ENCODE measurements at regions not wholly inside any gene's neighbourhood (a gene's known extent, or its start where the extent isn't known, plus 50 kb on each side); places are given as distances from the start of the nearest gene placed in this dataset.

GRCh38 chr12:65522956-65523860 is 244.7 kb downstream of the MSRB3 start:
- no peaks in the 10 kb centered on the region for H4K20me1 ChIP-seq (ENCODE audit: insufficient read depth)
- no peaks in the 10 kb centered on the region for H3K9me2 ChIP-seq (ENCODE audit: insufficient read depth)
- no peaks in the 10 kb centered on the region for H3K36me3 ChIP-seq (ENCODE audit: low read depth)
- BruUV-seq (replicated peaks): no TSS peak
- ChIA-PET POLR2A (ENCODE audit: unreplicated experiment) (interaction anchor here (0.6 kb wide), 1 partner anchor 41 kb away, joined by 4 read pairs; no protein-coding TSS in a partner anchor), CTCF (no interaction called here)
- no peaks in the 10 kb centered on the region for H3K79me2 ChIP-seq (ENCODE audit: low read depth)
- H2AFZ ChIP-seq: no peak overlapping the region
- H3K9me3 ChIP-seq (ENCODE audit: insufficient read depth, low read depth): no peaks in the 10 kb centered on the region; the same call in 1 of the 2 replicates
- no peaks in the 10 kb centered on the region for H3K4me1 ChIP-seq (replicated peaks; ENCODE audit: insufficient read depth)
- H3K4me3 ChIP-seq: no peak overlapping the region
- no peak overlapping the region for H3K27ac ChIP-seq
- H3F3A ChIP-seq (ENCODE audit: insufficient read depth, low read depth): no peaks in the 10 kb centered on the region
- intact Hi-C loops (cut with micrococcal nuclease; ENCODE audit: unreplicated experiment): no loop called here
- H3K27me3 ChIP-seq (ENCODE audit: insufficient read depth, low read depth): no peaks in the 10 kb centered on the region
- no peak overlapping the region for H3K4me2 ChIP-seq
- TF ChIP-seq EZH2 (IDR thresholded peaks at IDR 0.05; ENCODE audit: low read depth): no peak
- TF ChIP-seq, protein P1, sequence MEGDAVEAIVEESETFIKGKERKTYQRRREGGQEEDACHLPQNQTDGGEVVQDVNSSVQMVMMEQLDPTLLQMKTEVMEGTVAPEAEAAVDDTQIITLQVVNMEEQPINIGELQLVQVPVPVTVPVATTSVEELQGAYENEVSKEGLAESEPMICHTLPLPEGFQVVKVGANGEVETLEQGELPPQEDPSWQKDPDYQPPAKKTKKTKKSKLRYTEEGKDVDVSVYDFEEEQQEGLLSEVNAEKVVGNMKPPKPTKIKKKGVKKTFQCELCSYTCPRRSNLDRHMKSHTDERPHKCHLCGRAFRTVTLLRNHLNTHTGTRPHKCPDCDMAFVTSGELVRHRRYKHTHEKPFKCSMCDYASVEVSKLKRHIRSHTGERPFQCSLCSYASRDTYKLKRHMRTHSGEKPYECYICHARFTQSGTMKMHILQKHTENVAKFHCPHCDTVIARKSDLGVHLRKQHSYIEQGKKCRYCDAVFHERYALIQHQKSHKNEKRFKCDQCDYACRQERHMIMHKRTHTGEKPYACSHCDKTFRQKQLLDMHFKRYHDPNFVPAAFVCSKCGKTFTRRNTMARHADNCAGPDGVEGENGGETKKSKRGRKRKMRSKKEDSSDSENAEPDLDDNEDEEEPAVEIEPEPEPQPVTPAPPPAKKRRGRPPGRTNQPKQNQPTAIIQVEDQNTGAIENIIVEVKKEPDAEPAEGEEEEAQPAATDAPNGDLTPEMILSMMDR (conservative IDR thresholded peaks at IDR 0.05): no peak
- no peak for DNase-seq

GRCh38 chr12:65524666-65525065 is 246.2 kb downstream of the MSRB3 start:
- CTCF ChIA-PET: no interaction called here
- Histone ChIP-seq H3K27ac (no peak overlapping the region), H3F3A (ENCODE audit: insufficient read depth, low read depth) (no peaks in the 10 kb centered on the region), H3K36me3 (ENCODE audit: low read depth) (no peaks in the 10 kb centered on the region), H3K4me3 (no peak overlapping the region), H3K4me2 (no peak overlapping the region), H3K79me2 (ENCODE audit: low read depth) (no peaks in the 10 kb centered on the region), H3K9me3 (ENCODE audit: insufficient read depth, low read depth) (no peaks in the 10 kb centered on the region; the same call in 1 of the 2 replicates), H3K9me2 (ENCODE audit: insufficient read depth) (no peaks in the 10 kb centered on the region), H3K4me1 (replicated peaks; ENCODE audit: insufficient read depth) (no peaks in the 10 kb centered on the region), H3K27me3 (ENCODE audit: insufficient read depth, low read depth) (no peaks in the 10 kb centered on the region), H4K20me1 (ENCODE audit: insufficient read depth) (no peaks in the 10 kb centered on the region), H2AFZ (no peak overlapping the region)
- intact Hi-C loops (cut with micrococcal nuclease; ENCODE audit: unreplicated experiment): no loop called here
- TF ChIP-seq EZH2 (IDR thresholded peaks at IDR 0.05; ENCODE audit: low read depth): no peak
- TF ChIP-seq, protein P1 (conservative IDR thresholded peaks at IDR 0.05): no peak
- POLR2A ChIA-PET (ENCODE audit: unreplicated experiment): no interaction called here
- DNase-seq: no peak
- no TSS peak for BruUV-seq (replicated peaks)

DNA sequence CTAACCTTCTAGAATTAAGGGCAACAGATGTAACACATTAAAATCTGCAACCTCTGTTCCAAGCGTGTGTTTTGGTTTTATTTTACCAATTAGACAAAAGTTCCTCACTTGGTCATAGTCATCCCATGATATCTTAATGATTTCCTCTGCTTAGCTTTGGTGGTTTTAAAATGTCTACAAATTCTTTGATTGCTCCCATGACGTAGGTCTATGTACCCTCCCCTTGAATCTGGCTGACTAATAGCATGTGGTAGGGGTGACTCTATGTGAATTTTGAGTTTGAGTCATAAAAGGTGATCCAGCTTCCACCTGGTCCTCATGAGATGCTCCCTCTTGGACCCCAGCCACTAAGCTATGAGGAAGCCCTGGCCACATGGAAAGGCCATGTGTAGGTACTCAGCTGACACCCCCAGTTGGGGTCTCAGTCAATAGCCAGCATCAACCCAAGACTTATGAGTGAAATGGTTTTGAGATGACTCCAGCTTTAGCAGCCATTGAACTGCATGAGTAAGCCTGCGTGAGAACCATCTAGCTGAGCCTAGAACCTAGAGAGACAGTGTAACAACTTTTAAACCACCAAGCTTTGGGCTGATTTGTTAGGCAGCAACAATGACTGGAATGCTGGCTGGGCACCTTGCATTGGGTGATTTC is 247.1 kb downstream of the MSRB3 start:
- no peak overlapping the region for H3K4me2 ChIP-seq
- H2AFZ ChIP-seq: no peak overlapping the region
- DNase-seq: no peak
- H3K79me2 ChIP-seq (ENCODE audit: low read depth): no peaks in the 10 kb centered on the region
- H3F3A ChIP-seq (ENCODE audit: insufficient read depth, low read depth): no peaks in the 10 kb centered on the region
- no peaks in the 10 kb centered on the region for H3K9me2 ChIP-seq (ENCODE audit: insufficient read depth)
- H3K27me3 ChIP-seq (ENCODE audit: insufficient read depth, low read depth): no peaks in the 10 kb centered on the region
- BruUV-seq (replicated peaks): no TSS peak
- no peaks in the 10 kb centered on the region for H3K36me3 ChIP-seq (ENCODE audit: low read depth)
- H3K27ac ChIP-seq: no peak overlapping the region
- no peaks in the 10 kb centered on the region for H4K20me1 ChIP-seq (ENCODE audit: insufficient read depth)
- H3K9me3 ChIP-seq (ENCODE audit: insufficient read depth, low read depth): no peaks in the 10 kb centered on the region; the same call in 1 of the 2 replicates
- POLR2A ChIA-PET (ENCODE audit: unreplicated experiment): no interaction called here
- H3K4me1 ChIP-seq (replicated peaks; ENCODE audit: insufficient read depth): no peaks in the 10 kb centered on the region
- intact Hi-C loops (cut with micrococcal nuclease; ENCODE audit: unreplicated experiment): no loop called here
- TF ChIP-seq, protein P1 (conservative IDR thresholded peaks at IDR 0.05): no peak
- TF ChIP-seq EZH2 (IDR thresholded peaks at IDR 0.05; ENCODE audit: low read depth): no peak
- no peak overlapping the region for H3K4me3 ChIP-seq
- CTCF ChIA-PET: no interaction called here

All from PC-9 (cell line).